A204.1 (cell line): ENCODE measurements at regions not wholly inside any gene's neighbourhood (a gene's known extent, or its start where the extent isn't known, plus 50 kb on each side); places are given as distances from the start of the nearest gene placed in this dataset.

Experiments used
- FAIRE-seq: peaks from 2 replicates; lab custom pipeline; 2012; peaks lifted over from hg19 to GRCh38; lab: Jason Lieb, UNC

DNA sequence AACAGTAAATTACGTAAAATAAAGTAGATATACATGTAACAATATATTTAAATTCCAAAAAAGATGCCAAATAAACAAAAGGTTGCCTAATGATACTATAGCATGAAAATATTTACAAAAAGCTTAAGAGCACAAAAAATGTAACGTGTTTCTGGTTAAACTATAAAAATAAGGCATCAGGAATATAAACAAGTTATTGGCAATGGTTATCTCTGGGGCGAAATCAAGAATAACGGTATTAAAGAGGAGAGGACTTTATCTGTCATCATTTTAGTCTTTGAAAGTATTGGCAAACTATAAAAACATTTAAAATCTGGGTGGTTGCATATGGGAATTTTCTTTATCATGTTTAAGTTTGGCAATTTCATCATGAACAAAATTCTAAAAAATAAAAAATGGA lies 1599.2 kb downstream of the MAT2B start:
- no peak for FAIRE-seq

GRCh38 chr5:165108809-165109208 lies 1603.4 kb downstream of the MAT2B start:
- FAIRE-seq: no peak

DNA sequence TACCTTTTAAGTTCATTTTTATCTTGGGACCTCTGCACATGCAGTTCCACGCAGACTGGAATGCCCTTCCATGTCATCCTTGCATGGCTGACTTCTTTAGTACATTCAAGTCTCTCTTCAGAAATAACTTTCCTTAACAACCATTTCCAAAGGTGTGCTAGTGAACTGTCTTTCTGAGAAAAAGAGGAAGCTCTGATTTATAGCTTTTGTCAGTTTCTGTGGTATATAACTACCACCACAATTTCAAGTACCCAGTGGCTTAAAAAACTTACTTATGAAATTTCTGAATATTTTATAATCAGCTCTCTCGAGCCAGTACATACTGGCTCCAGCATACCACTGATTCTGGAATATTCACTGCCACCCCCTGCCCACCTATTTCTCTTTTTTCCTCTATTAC lies 1613.8 kb downstream of the MAT2B start:
- no peak for FAIRE-seq

DNA sequence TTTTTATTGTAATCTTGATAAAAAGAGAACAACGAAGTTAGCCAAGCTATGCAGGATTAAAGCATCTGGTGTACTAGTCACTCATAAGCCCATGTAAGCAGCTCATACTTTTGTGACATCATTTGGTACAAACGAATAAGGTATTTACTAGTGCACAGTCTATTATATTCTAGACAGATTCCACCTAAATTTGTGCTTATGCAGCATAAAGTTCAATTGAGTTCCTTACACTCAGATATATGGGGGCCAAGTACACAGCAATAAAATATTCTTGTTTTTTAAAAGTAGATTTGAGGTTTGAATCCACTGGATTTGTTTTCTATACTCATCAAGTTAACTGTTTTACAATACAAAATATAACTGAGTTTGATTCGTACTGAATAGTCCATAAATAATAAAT lies 1621.2 kb downstream of the MAT2B start:
- no peak for FAIRE-seq

DNA sequence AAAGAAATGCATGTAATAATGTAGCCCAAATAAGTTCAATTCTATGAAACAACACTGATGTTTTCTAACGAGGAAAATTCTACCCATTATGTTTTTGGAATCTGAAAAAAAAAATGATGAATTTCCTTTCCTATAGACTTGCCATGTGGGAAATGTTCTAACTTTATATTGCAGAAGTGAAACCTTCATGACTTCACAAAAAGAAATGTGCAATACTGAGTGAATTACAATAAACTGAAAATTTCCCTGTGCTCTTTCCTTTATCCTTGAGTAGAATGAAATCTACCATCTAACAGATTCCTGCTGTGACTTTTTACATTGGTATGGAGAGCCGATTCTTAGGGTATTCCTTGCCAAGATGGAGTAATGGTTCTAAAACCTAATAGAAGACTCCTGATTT lies 1622.5 kb downstream of the MAT2B start:
- no peak for FAIRE-seq

- no peak for FAIRE-seq
Measured at GRCh38 chr5:165130656-165131055, 1625.2 kb downstream of the MAT2B start.

- no peak for FAIRE-seq
Measured at GRCh38 chr5:165134155-165134554, 1628.7 kb downstream of the MAT2B start.

DNA sequence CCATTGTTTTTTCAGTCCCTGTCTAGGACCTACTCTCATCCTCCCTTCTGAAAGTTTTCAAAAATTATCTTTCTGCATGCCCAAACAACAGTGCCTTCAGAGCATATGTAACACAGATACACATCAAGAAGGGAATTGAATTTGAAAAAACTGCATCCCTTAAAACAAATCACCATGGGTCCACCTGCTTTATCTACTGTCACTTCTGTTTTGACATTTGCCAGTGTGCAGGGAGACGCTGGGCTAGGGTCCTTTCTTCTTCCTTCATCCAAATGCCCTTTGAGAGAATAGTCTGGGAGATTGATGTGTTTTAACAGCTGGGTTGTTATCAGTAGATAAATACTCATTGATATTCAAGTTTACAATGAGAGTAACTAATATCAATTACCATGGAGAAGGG lies 1630.1 kb downstream of the MAT2B start:
- no peak for FAIRE-seq

DNA sequence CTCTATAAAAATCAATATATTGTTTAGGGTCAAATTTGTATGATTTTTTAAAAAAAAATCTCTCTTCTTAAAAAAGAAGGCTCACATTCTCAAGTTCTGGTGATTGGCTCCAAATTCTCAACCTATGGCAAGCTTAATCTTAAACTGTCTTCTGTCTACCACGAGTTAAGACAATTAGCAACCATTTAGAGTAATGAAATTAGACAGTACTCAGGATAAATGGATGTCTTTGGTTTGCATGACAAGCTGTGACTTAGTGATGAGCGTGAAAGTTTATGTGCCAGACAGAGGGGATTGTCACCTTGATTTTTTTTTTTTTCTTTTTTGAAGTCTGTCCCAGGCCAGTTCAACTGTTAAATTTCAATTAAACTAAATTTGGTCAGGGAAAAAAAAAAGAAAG lies 1632.3 kb downstream of the MAT2B start:
- no peak for FAIRE-seq

GRCh38 chr5:165138236-165138635 lies 1632.8 kb downstream of the MAT2B start:
- no peak for FAIRE-seq

- no peak for FAIRE-seq
Measured at GRCh38 chr5:165139262-165139661, 1633.8 kb downstream of the MAT2B start.

GRCh38 chr5:165139721-165140120 lies 1634.3 kb downstream of the MAT2B start:
- FAIRE-seq: no peak

DNA sequence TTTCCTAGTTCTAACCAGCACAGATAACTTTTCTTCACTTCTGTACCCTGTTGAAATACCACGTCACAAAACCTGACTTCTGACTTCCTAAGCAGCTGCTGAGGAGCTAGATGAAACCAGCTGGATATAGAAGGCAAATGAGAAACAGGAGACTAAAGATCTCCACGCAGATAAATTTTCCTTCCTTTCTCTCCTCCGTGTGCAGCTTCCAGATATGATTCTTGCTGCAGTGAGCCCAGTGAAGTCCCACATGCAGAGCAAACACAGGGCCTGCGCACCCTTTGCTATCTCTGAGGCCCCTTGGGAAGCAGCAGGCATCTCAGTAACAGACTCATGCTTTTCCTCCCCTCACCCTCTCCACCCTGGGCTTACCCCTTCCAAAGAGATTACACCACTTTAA lies 1638.3 kb downstream of the MAT2B start:
- FAIRE-seq: no peak

DNA sequence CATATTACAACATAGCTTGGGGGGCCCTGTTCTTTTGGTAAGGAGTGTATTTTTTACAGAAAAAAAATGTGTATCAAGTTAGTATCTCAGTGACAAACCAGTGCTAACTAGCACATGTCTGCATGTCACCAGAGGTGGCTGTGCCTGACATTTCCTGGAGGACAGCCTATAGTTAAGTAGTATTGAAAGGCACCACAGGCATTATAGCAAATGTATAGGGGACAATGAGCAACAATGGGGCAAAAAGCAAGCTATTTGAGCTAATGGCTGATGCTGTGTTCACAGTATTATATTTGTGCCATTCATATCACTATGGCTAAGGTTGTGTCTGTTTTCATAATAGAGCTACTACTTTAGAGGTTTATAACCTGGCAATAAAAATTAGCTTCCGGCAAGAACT lies 1644.0 kb downstream of the MAT2B start:
- no peak for FAIRE-seq

DNA sequence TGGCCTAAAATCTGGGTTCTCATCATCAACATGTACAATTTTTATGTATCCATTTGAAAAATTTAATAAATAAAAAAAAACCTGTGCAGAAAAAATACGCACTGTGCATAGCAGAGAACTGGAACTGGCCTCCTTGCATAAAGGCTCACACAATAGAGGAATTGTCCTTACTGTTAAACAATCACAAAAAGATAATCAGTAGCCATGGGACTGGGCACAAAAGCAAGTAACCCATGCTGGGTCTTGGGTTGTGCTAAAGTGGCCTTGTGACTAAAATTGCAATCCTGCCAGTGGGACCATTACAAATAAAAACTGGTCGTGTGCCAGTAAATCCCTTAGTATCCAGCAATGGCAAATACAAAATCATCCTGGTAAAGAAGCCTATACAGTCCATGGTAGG lies 1646.6 kb downstream of the MAT2B start:
- no peak for FAIRE-seq

DNA sequence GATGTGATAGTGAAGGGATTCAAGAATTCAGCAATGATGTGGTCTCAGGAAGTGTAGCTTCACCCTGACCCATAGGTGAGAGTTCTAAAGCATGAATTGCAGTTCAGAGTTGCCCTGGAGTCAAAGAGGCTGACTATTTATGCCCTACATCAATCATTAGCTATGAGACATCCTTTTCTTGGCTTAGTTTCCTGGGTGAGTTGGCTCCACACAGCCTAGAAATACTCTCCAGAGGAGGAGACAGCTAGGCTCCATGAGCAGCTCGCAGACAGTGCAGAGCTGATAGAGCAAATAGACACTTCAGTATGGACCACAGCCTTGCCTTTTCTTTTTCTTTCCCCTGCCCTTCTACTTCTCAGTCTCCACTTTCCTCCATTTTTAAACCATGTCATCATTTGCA lies 1651.8 kb downstream of the MAT2B start:
- FAIRE-seq: no peak

DNA sequence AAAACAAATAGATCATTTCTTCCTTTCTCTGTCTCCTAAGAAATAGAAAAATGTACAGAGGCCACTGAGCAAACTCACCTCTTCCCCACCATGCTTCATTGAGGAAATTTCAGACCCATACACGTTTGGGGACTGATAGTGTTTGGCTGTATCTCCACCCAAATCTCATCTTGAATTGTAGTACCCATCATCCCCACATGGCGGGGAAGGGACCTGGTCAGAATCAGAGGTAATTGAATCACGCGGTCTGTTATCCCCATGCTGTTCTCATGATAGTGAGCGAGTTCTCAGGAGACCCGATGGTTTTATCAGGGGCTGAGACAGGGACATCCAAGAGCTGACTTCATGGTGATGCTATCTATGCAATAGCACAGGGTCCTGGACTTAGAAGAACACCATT lies 1655.8 kb downstream of the MAT2B start:
- no peak for FAIRE-seq

DNA sequence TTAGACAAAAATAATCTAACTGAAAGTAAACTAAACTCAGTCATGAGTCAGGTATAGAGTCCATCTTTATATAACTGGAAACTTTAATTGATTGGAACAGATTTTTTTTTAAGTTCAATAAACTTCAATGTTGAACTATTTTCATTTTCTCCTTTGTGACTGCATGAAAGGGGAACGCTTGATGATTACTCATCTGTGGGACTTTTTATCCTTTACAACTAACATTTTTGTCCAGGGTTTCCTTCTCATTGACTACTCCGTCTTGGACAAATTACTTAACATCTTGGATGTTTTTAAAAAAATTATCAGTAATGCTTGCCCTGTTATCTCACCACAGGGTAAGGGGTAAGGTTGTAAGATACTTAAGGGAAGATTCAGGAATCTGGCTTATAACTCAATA lies 1658.4 kb downstream of the MAT2B start:
- peak; percentile 11 for FAIRE-seq

GRCh38 chr5:165173651-165174050 lies 1668.2 kb downstream of the MAT2B start:
- no peak for FAIRE-seq

GRCh38 chr5:165175041-165175440 lies 1669.6 kb downstream of the MAT2B start:
- FAIRE-seq: no peak

- FAIRE-seq: no peak
Measured at GRCh38 chr5:165184183-165184582, 1678.8 kb downstream of the MAT2B start.

GRCh38 chr5:165185716-165186115 lies 1680.3 kb downstream of the MAT2B start:
- FAIRE-seq: no peak

DNA sequence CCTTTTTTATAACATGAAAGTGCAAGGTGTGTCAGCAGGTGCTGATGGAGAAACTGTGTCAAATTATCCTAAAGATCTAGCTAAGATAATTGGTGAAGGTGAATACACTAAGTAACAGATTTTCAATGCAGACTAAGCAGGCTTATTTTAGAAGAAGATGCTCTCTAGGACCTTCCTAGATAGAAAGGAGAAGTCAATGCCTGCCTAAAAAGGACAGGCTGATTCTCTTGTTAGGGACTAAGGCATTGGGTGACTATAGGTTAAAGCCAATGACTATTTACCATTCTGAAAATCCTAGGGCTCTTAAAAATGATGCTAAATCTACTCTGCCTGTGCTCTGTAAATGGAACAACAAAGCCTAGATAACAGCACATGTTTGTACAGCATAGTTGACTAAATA lies 1682.4 kb downstream of the MAT2B start:
- FAIRE-seq: no peak

- no peak for FAIRE-seq
Measured at GRCh38 chr5:165188556-165189175, 1683.2 kb downstream of the MAT2B start.

DNA sequence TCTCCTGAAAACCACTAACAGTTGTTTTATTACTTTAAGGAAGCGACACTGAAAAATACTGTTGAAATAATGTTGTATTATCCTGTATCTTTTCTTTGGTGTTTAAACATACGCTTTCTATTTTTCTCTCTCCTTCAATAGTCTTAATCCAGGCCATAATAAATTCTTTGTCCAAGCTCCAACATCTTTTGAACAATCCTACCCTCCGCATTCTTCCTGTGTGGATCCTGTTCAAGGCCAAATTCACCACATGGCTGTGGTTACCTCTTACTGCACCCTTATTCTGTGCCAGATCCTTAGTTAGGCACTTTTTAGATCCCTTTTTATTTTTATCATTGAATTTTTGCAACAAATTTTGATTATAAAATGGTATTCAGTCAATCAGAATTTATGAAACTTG lies 1691.5 kb downstream of the MAT2B start:
- FAIRE-seq: no peak
